NCI-H82 (cell line): ENCODE measurements at regions not wholly inside any gene's neighbourhood (a gene's known extent, or its start where the extent isn't known, plus 50 kb on each side); places are given as distances from the start of the nearest gene placed in this dataset.

Source experiments
- DNase-seq: peaks from one replicate; lab custom pipeline; 2025; lab: John Stamatoyannopoulos, UW

- peak; percentile 22 for DNase-seq
These were observed 56.6 kb upstream of the PACRGL start for GRCh38 chr4:20643631-20644030.

GRCh38 chr4:20645236-20645635 is 55.0 kb upstream of the PACRGL start:
- no peak for DNase-seq

GRCh38 chr4:20646287-20646686 is 54.0 kb upstream of the PACRGL start:
- no peak for DNase-seq
